HEK293 (cell line): ENCODE measurements at regions not wholly inside any gene's neighbourhood (a gene's known extent, or its start where the extent isn't known, plus 50 kb on each side); places are given as distances from the start of the nearest gene placed in this dataset.
A peak's percentile ranks its signal among the peaks of the same experiment; 100 is the strongest.

Experiments
- CTCF ChIA-PET: fragments of 350-600 bp; formaldehyde crosslinking; extraction: SDS; loops from one replicate; lab custom pipeline; 2021; ENCODE audit warnings: antibody characterized with exemption; lab: Yijun Ruan, JAX
- POLR2A ChIA-PET: fragments of 300-600 bp; formaldehyde crosslinking; extraction: SDS; loops from one replicate; lab custom pipeline; 2020; ENCODE audit warnings: antibody characterized with exemption, inconsistent platforms; lab: Yijun Ruan, JAX
- H3K27ac ChIP-seq: fragments of 200-500 bp; sonication (Bioruptor generic); 2 replicates; pipeline ENCODE4 v1.5.1; 2014; ENCODE audit warnings: low read depth, low read length, control low read depth, inconsistent platforms; ENCODE audit errors: extremely low read depth
- H3K36me3 ChIP-seq, 2 experiments: fragments of 200-500 bp in 1 of 2; sonication (Bioruptor generic) in 1 of 2; 1 replicate in 1 of 2; 2 replicates in 1 of 2; pipeline ENCODE4 v1.5.1; 2014 to 2017; ENCODE audit warnings: inconsistent platforms in 2 of 2, low read length in 2 of 2; ENCODE audit not compliant: control insufficient read depth in 2 of 2, insufficient read depth in 1 of 2
- H3K4me1 ChIP-seq: fragments of 200-500 bp; sonication (Bioruptor generic); 2 replicates; pipeline ENCODE4 v1.5.1; 2014; ENCODE audit warnings: mild to moderate bottlenecking, low read length, inconsistent platforms; ENCODE audit not compliant: control insufficient read depth, insufficient read depth
- H3K4me3 ChIP-seq: 2 replicates; pipeline ENCODE4 v1.5.1; 2011; ENCODE audit warnings: low read depth, mild to moderate bottlenecking, control low read depth, low read length, moderate library complexity
- H3K9me3 ChIP-seq: fragments of 200-500 bp; sonication (Bioruptor generic); 2 replicates; pipeline ENCODE4 v1.5.1; 2014; ENCODE audit warnings: low read depth, low read length, inconsistent platforms; ENCODE audit not compliant: control insufficient read depth, insufficient read depth
- ATF2 ChIP-seq: fragments of 450-650 bp; formaldehyde crosslinking; IDR thresholded peaks from 2 replicates; pipeline ENCODE4 v1.5.1; 2016; ENCODE audit warnings: missing biosample characterization, missing genetic modification characterization, low read depth
- CTCF ChIP-seq: fragments of 450-650 bp; formaldehyde crosslinking; IDR thresholded peaks from 2 replicates; pipeline ENCODE4 v1.5.1; 2016; ENCODE audit warnings: missing biosample characterization, missing genetic modification characterization
- KLF9 ChIP-seq: fragments of 450-650 bp; formaldehyde crosslinking; IDR thresholded peaks from 2 replicates; pipeline ENCODE4 v1.5.1; 2016; ENCODE audit warnings: missing biosample characterization, missing genetic modification characterization, low read depth
- PRDM1 ChIP-seq: fragments of 450-650 bp; formaldehyde crosslinking; IDR thresholded peaks from 2 replicates; pipeline ENCODE4; 2016; ENCODE audit warnings: missing biosample characterization, missing genetic modification characterization
- SP3 ChIP-seq: fragments of 450-650 bp; formaldehyde crosslinking; IDR thresholded peaks from 2 replicates; pipeline ENCODE4 v1.5.1; 2016; ENCODE audit warnings: missing biosample characterization, missing genetic modification characterization
- SP7 ChIP-seq: fragments of 450-650 bp; formaldehyde crosslinking; IDR thresholded peaks from 2 replicates; pipeline ENCODE4 v1.5.1; 2016; ENCODE audit warnings: missing biosample characterization, missing genetic modification characterization
- ZBTB17 ChIP-seq: fragments of 450-650 bp; formaldehyde crosslinking; IDR thresholded peaks from 2 replicates; pipeline ENCODE4 v1.5.1; 2016; ENCODE audit warnings: missing biosample characterization, missing genetic modification characterization
- ZBTB21 ChIP-seq: fragments of 450-650 bp; formaldehyde crosslinking; IDR thresholded peaks from 2 replicates; pipeline ENCODE4 v1.5.1; 2017; ENCODE audit warnings: missing biosample characterization, missing genetic modification characterization
- ZNF132 ChIP-seq: fragments of 450-650 bp; formaldehyde crosslinking; IDR thresholded peaks from 2 replicates; pipeline ENCODE4 v1.5.1; 2017; ENCODE audit warnings: missing biosample characterization, missing genetic modification characterization, borderline replicate concordance
- ZNF140 ChIP-seq: fragments of 450-650 bp; formaldehyde crosslinking; IDR thresholded peaks from 2 replicates; pipeline ENCODE4 v1.5.1; 2016; ENCODE audit warnings: missing biosample characterization, missing genetic modification characterization
- ZNF350 ChIP-seq: fragments of 450-650 bp; formaldehyde crosslinking; IDR thresholded peaks from 2 replicates; pipeline ENCODE4 v1.5.0; 2017; ENCODE audit warnings: missing biosample characterization, mild to moderate bottlenecking, missing genetic modification characterization
- ZNF398 ChIP-seq: fragments of 450-650 bp; formaldehyde crosslinking; IDR thresholded peaks from 2 replicates; pipeline ENCODE4 v1.5.1; 2017; ENCODE audit warnings: missing biosample characterization, missing genetic modification characterization
- ZNF488 ChIP-seq: fragments of 450-650 bp; formaldehyde crosslinking; IDR thresholded peaks from 2 replicates; pipeline ENCODE4 v1.5.1; 2016; ENCODE audit warnings: missing biosample characterization, missing genetic modification characterization
- ZNF558 ChIP-seq: fragments of 450-650 bp; formaldehyde crosslinking; IDR thresholded peaks from 2 replicates; pipeline ENCODE4 v1.5.1; 2016; ENCODE audit warnings: missing biosample characterization, missing genetic modification characterization
- ZNF571 ChIP-seq: fragments of 450-650 bp; formaldehyde crosslinking; IDR thresholded peaks from 2 replicates; pipeline ENCODE4 v1.5.0; 2017; ENCODE audit warnings: missing biosample characterization, missing genetic modification characterization
- ZNF654 ChIP-seq: fragments of 450-650 bp; formaldehyde crosslinking; IDR thresholded peaks from 2 replicates; pipeline ENCODE4 v1.5.1; 2016; ENCODE audit warnings: low read depth, missing biosample characterization, missing genetic modification characterization
- ZNF660 ChIP-seq: fragments of 450-650 bp; IDR thresholded peaks from 2 replicates; pipeline ENCODE4 v1.5.1; 2018; ENCODE audit warnings: missing biosample characterization, mild to moderate bottlenecking, missing genetic modification characterization

GRCh38 chr20:1766731-1767130, 109.2 kb upstream of the SIRPG start (continued):
- no peak for TF ChIP-seq ATF2 (tag by site-specific recombination)
- TF ChIP-seq KLF9 (tag by site-specific recombination) = no peak
- TF ChIP-seq, all 188 proteins: peak for 0

- 0 out of 2 replicates have a peak, but pooled peaks have one; percentile 57 for TF ChIP-seq CTCF (tag by site-specific recombination)
- no peak for TF ChIP-seq ZNF132
- no peak for TF ChIP-seq ZNF558
- TF ChIP-seq ZBTB17 = peak; percentile 98
- TF ChIP-seq ZNF654 (tag by site-specific recombination) = peak; percentile 96
- peak; percentile 40; the same call in 1 of the 2 replicates for TF ChIP-seq PRDM1
- TF ChIP-seq ZNF660 (tag by site-specific recombination) = peak; percentile 64; the same call in 1 of the 2 replicates
- Histone ChIP-seq H3K27ac (no peak overlapping the region), H3K4me1 (0 out of 2 replicates have a peak, but pooled peaks cover 3% of the 10 kb centered on the region), H3K4me3 (no peak overlapping the region), H3K9me3 (no peaks in the 10 kb centered on the region), H3K36me3 (no peaks in the 10 kb centered on the region)
- ChIA-PET CTCF (interaction anchor here (0.6 to 3.9 kb wide), 42 partner anchors 9 to 1269 kb away, joined by 3 to 70 read pairs (median 5); no protein-coding TSS in a partner anchor), POLR2A (interaction anchor here (0.5 to 1.2 kb wide), 5 partner anchors 13 to 611 kb away, joined by 3 to 5 read pairs (median 3); no protein-coding TSS in a partner anchor)
These were observed 106.8 kb upstream of the SIRPG start for GRCh38 chr20:1764136-1765033.

GRCh38 chr20:1761598-1761997, 104.0 kb upstream of the SIRPG start:
- no peaks in the 10 kb centered on the region for H3K36me3 ChIP-seq
- CTCF ChIA-PET = no interaction called here
- no peaks in the 10 kb centered on the region for H3K9me3 ChIP-seq
- no peak for TF ChIP-seq ZNF140
- TF ChIP-seq SP7 (tag by site-specific recombination) = no peak
- TF ChIP-seq SP3 (tag by site-specific recombination) = no peak
- no peak for TF ChIP-seq ZNF571 (tag by site-specific recombination)
- no peak for TF ChIP-seq ZNF488 (tag by site-specific recombination)
- no peak for TF ChIP-seq ZBTB21 (tag by site-specific recombination)
- TF ChIP-seq ZNF350 (tag by site-specific recombination) = no peak
- TF ChIP-seq ZNF398 = no peak
- TF ChIP-seq ZNF654 (tag by site-specific recombination) = no peak
- POLR2A ChIA-PET = no interaction called here
- 0 out of 2 replicates have a peak, but pooled peaks cover 3% of the 10 kb centered on the region for H3K4me1 ChIP-seq
- no peak overlapping the region for H3K27ac ChIP-seq
- no peak overlapping the region for H3K4me3 ChIP-seq
